ENCODE measurements at regions not wholly inside any gene's neighbourhood (a gene's known extent, or its start where the extent isn't known, plus 50 kb on each side); places are given as distances from the start of the nearest gene placed in this dataset.
"Not testable (repeated sequence)": the region's sequence is repeated elsewhere in the genome, so short reads cannot be mapped to it uniquely, and the experiment has no call there.

GRCh38 chr14:42499137-42499536, 892.5 kb downstream of the LRFN5 start:
- no peak for TF ChIP-seq CTCF (IDR thresholded peaks at IDR 0.05; ENCODE audit: low read depth, low read length)
- no peak overlapping the region for H3K4me3 ChIP-seq (ENCODE audit: low read depth, low read length)

- no peak for TF ChIP-seq CTCF (IDR thresholded peaks at IDR 0.05; ENCODE audit: low read depth, low read length)
- H3K4me3 ChIP-seq (ENCODE audit: low read depth, low read length), result no peak overlapping the region
Observed at GRCh38 chr14:42490536-42490935, 883.9 kb downstream of the LRFN5 start.

GRCh38 chr14:42488965-42489364, 882.3 kb downstream of the LRFN5 start:
- no peak overlapping the region for H3K4me3 ChIP-seq (ENCODE audit: low read depth, low read length)
- TF ChIP-seq CTCF (IDR thresholded peaks at IDR 0.05; ENCODE audit: low read depth, low read length), result no peak

- H3K4me3 ChIP-seq (ENCODE audit: low read depth, low read length), result not testable (repeated sequence)
Observed at GRCh38 chr14:42482345-42482971, 875.8 kb downstream of the LRFN5 start.

GRCh38 chr14:42481714-42482113, 875.0 kb downstream of the LRFN5 start:
- H3K4me3 ChIP-seq (ENCODE audit: low read depth, low read length), result not testable (repeated sequence)

- H3K4me3 ChIP-seq (ENCODE audit: low read depth, low read length), result no peak overlapping the region
- TF ChIP-seq CTCF (IDR thresholded peaks at IDR 0.05; ENCODE audit: low read depth, low read length), result no peak
Observed at GRCh38 chr14:42480255-42480654, 873.6 kb downstream of the LRFN5 start.

- no peak overlapping the region for H3K4me3 ChIP-seq (ENCODE audit: low read depth, low read length)
- TF ChIP-seq CTCF (IDR thresholded peaks at IDR 0.05; ENCODE audit: low read depth, low read length), result no peak
Observed at GRCh38 chr14:42475289-42475688, 868.6 kb downstream of the LRFN5 start.

- H3K4me3 ChIP-seq (ENCODE audit: low read depth, low read length), result no peak overlapping the region
- no peak for TF ChIP-seq CTCF (IDR thresholded peaks at IDR 0.05; ENCODE audit: low read depth, low read length)
Observed at GRCh38 chr14:42470427-42470719, 863.7 kb downstream of the LRFN5 start.

Measured in WI38 (cell line).